HepG2 (cell line): ENCODE measurements at regions not wholly inside any gene's neighbourhood (a gene's known extent, or its start where the extent isn't known, plus 50 kb on each side); places are given as distances from the start of the nearest gene placed in this dataset.

Source experiments
- ATAC-seq: fragments of 200-7000 bp; cut with Tn5 transposase; 3 replicates; pipeline ENCODE4 v1.9.1; 2020; ENCODE audit warnings: mild to moderate bottlenecking, moderate library complexity
- BruUV-seq: library from RNA; stranded (reverse); fragments of 400-500 nt; replicated peaks from 2 replicates; lab custom pipeline; 2021; lab: Mats Ljungman, UMichigan
- CTCF ChIA-PET: fragments of 300-600 bp; formaldehyde crosslinking; extraction: SDS; loops from one replicate; lab custom pipeline; 2021; ENCODE audit warnings: low total read pairs, inconsistent platforms, low intra/inter-chr PET ratio; lab: Yijun Ruan, JAX
- POLR2A ChIA-PET: fragments of 350-600 bp; sonication (Branson Sonifier 250); formaldehyde crosslinking; loops from one replicate; lab custom pipeline; 2020; ENCODE audit warnings: antibody characterized with exemption, inconsistent platforms; lab: Yijun Ruan, JAX
- DNase-seq: peaks from one replicate; pipeline ENCODE4 v3.0.0-alpha.2; 2015; ENCODE audit warnings: low spot score
- FAIRE-seq: peaks from 3 replicates; lab custom pipeline; 2011; peaks lifted over from hg19 to GRCh38; lab: Jason Lieb, UNC
- H2AFZ ChIP-seq: one replicate; pipeline ENCODE4 v1.6.1; 2011; ENCODE audit warnings: low read length, inconsistent platforms
- H3K27ac ChIP-seq: fragments of 300-600 bp; 3 replicates; pipeline ENCODE4 v1.8.0; 2011; ENCODE audit warnings: mixed run types, mild to moderate bottlenecking, mixed read lengths, low read length, inconsistent platforms; ENCODE audit not compliant: insufficient read depth; ENCODE audit errors: extremely low read length
- H3K27me3 ChIP-seq, 2 experiments: fragments of 200-600 bp in 1 of 2; 2 replicates in 1 of 2; 3 replicates in 1 of 2; pipeline versions ENCODE4 v1.6.0 to v1.8.0; 2011; ENCODE audit warnings: low read length in 2 of 2, mild to moderate bottlenecking in 2 of 2, moderate library complexity in 2 of 2, inconsistent platforms in 1 of 2; ENCODE audit not compliant: insufficient read depth in 2 of 2, control insufficient read depth in 1 of 2
- H3K36me3 ChIP-seq, 2 experiments: fragments of 200-600 bp in 1 of 2; replicated peaks in 1 of 2; 2 replicates in 1 of 2; 3 replicates in 1 of 2; pipeline versions ENCODE4 v1.5.1 to v1.8.0; 2011; ENCODE audit warnings: low read length in 2 of 2, inconsistent platforms in 1 of 2; ENCODE audit not compliant: insufficient read depth in 2 of 2, control insufficient read depth in 1 of 2
- H3K4me1 ChIP-seq: 2 replicates; pipeline ENCODE4 v1.5.1; 2012; ENCODE audit warnings: low read length, inconsistent platforms; ENCODE audit not compliant: insufficient read depth
- H3K4me2 ChIP-seq: 2 replicates; pipeline ENCODE4 v1.6.0; 2011; ENCODE audit warnings: low read depth, low read length, inconsistent platforms
- H3K4me3 ChIP-seq, 3 experiments: fragments of 200-600 bp in 1 of 3; sonication (generic), shearing (Covaris generic) in 1 of 3; replicated peaks in 1 of 3; 2 replicates each; pipeline ENCODE4 v1.5.1; 2011 to 2016; ENCODE audit warnings: low read length in 3 of 3, inconsistent platforms in 2 of 3, low read depth in 2 of 3, mild to moderate bottlenecking in 2 of 3, control low read depth in 1 of 3, mixed read lengths in 1 of 3; ENCODE audit not compliant: insufficient read depth in 1 of 3
- H3K79me2 ChIP-seq: one replicate; pipeline ENCODE4 v1.6.1; 2011; ENCODE audit warnings: low read length, inconsistent platforms; ENCODE audit not compliant: insufficient read depth
- H3K9ac ChIP-seq: 2 replicates; pipeline ENCODE4 v1.6.0; 2011; ENCODE audit warnings: mild to moderate bottlenecking, low read depth, low read length, inconsistent platforms; ENCODE audit not compliant: insufficient read depth
- H3K9me3 ChIP-seq: 2 replicates; pipeline ENCODE4 v1.5.1; 2012; ENCODE audit warnings: mild to moderate bottlenecking, low read length
- H4K20me1 ChIP-seq: 2 replicates; pipeline ENCODE4 v1.6.0; 2011; ENCODE audit warnings: inconsistent platforms, mild to moderate bottlenecking, low read length, moderate library complexity; ENCODE audit not compliant: insufficient read depth
- CEBPG ChIP-seq: IDR thresholded peaks from 2 replicates; pipeline ENCODE4 v1.6.1; 2016
- ELF3 ChIP-seq: IDR thresholded peaks from 2 replicates; pipeline ENCODE4 v1.6.1; 2016; ENCODE audit warnings: missing genetic modification reagents, missing compliant biosample characterization
- KDM4B ChIP-seq: sonication (generic); formaldehyde crosslinking; IDR thresholded peaks from 2 replicates; pipeline ENCODE4 v1.4.0; 2020; ENCODE audit warnings: missing genetic modification reagents
- MYNN ChIP-seq: sonication (generic); formaldehyde crosslinking; IDR thresholded peaks from 2 replicates; pipeline ENCODE4 v1.4.0; 2020; ENCODE audit warnings: mild to moderate bottlenecking, low read depth, missing genetic modification reagents
- RNF2 ChIP-seq: fragments of 450-650 bp; conservative IDR thresholded peaks from 2 replicates; pipeline ENCODE4 v1.6.1; 2016; ENCODE audit warnings: low read depth
- SP5 ChIP-seq: IDR thresholded peaks from 2 replicates; pipeline ENCODE4 v1.6.1; 2016; ENCODE audit warnings: low read depth, borderline replicate concordance
- TRAFD1 ChIP-seq: sonication (generic); formaldehyde crosslinking; IDR thresholded peaks from 2 replicates; pipeline ENCODE4 v1.5.1; 2020; ENCODE audit warnings: missing genetic modification reagents, mild to moderate bottlenecking, borderline replicate concordance
- ZBTB33 ChIP-seq: sonication (generic); formaldehyde crosslinking; IDR thresholded peaks from 2 replicates; pipeline ENCODE4 v1.4.0; 2020; ENCODE audit warnings: missing genetic modification reagents
- ZFP82 ChIP-seq: sonication (generic); formaldehyde crosslinking; IDR thresholded peaks from 2 replicates; pipeline ENCODE4 v1.5.1; 2020; ENCODE audit warnings: mild to moderate bottlenecking, missing genetic modification reagents, borderline replicate concordance
- ZFP90 ChIP-seq: sonication (generic); formaldehyde crosslinking; IDR thresholded peaks from 2 replicates; pipeline ENCODE4 v1.8.0; 2022; ENCODE audit warnings: missing genetic modification reagents, mild to moderate bottlenecking, inconsistent platforms, borderline replicate concordance
- ZNF160 ChIP-seq: sonication (generic); formaldehyde crosslinking; IDR thresholded peaks from 2 replicates; pipeline ENCODE4 v1.8.0; 2022; ENCODE audit warnings: mild to moderate bottlenecking, inconsistent platforms, missing genetic modification reagents
- ZNF451 ChIP-seq: sonication (generic); formaldehyde crosslinking; IDR thresholded peaks from 2 replicates; pipeline ENCODE4 v1.5.0; 2020; ENCODE audit warnings: mild to moderate bottlenecking, missing genetic modification reagents
- ZNF614 ChIP-seq: IDR thresholded peaks from 2 replicates; pipeline ENCODE4 v1.6.1; 2018; ENCODE audit warnings: missing biosample characterization, missing genetic modification reagents, inconsistent platforms, borderline replicate concordance
- ZNF644 ChIP-seq: IDR thresholded peaks from 2 replicates; pipeline ENCODE4 v1.6.1; 2016; ENCODE audit warnings: low read depth
- ZNF737 ChIP-seq: sonication (generic); formaldehyde crosslinking; IDR thresholded peaks from 2 replicates; pipeline ENCODE4 v1.5.0; 2020; ENCODE audit warnings: missing genetic modification reagents, mild to moderate bottlenecking, borderline replicate concordance
- ZSCAN22 ChIP-seq: sonication (generic); formaldehyde crosslinking; IDR thresholded peaks from 2 replicates; pipeline ENCODE4 v1.4.0; 2020; ENCODE audit warnings: mild to moderate bottlenecking, missing genetic modification reagents
- ZSCAN9 ChIP-seq: IDR thresholded peaks from 2 replicates; pipeline ENCODE4 v1.6.1; 2016; ENCODE audit warnings: borderline replicate concordance
- WGBS: methylation state at CpG from one replicate; pipeline ENCODE4 v1.1.6; 2017; ENCODE audit warnings: low lambda C conversion rate; 5-methylcytosine and 5-hydroxymethylcytosine counted together
- in situ Hi-C: cut with HindIII; loops from 2 replicates; pipeline ENCODE4 v1.10.0; 2017; ENCODE audit warnings: low pct_unique_long_range_greater_than_20kb; ENCODE audit not compliant: extremely low pct_ligation_motif_present
- intact Hi-C: fragments of 100-400 bp; cut with micrococcal nuclease; formaldehyde crosslinking; loops from one replicate; pipeline ENCODE4 v1.10.0; 2022; ENCODE audit not compliant: unreplicated experiment
- TF ChIP-seq, protein P1 (sequence below): sonication (generic); formaldehyde crosslinking; IDR thresholded peaks from 2 replicates; pipeline ENCODE4 v1.8.1; 2023; ENCODE audit warnings: mild to moderate bottlenecking, missing genetic modification reagents
- TF ChIP-seq, protein P2 (sequence below): IDR thresholded peaks from 2 replicates; pipeline ENCODE4 v1.6.1; 2016; ENCODE audit warnings: missing biosample characterization, missing genetic modification reagents, low read depth
- TF ChIP-seq, protein P3 (sequence below): sonication (generic); formaldehyde crosslinking; IDR thresholded peaks from 2 replicates; pipeline ENCODE4 v1.4.0; 2020; ENCODE audit warnings: mild to moderate bottlenecking, missing genetic modification reagents

DNA sequence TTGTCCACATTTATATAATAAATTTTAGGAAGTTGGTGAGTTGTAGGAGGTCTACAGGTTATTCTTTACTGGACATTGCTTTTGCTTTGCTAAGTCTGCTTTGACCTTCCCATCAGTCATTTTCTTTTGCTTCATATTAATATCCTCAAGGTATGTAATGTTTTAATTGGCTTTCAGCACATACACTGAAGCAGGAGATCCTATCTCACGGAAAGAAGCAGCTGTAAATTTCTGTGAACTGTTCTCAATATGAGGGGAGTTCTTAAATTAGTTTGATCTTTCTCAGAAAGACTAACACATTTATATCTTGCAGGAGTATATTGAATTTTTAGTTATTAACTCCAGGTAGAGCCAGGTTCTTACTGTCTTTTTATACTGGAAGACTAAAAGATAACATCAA is 856.5 kb downstream of the GATA3 start:
- no peaks in the 10 kb centered on the region for H3K9me3 ChIP-seq
- no peak overlapping the region for H3K4me2 ChIP-seq
- H3K79me2 ChIP-seq = no peaks in the 10 kb centered on the region
- no peak overlapping the region for H3K27ac ChIP-seq
- H3K4me3 ChIP-seq = no peak overlapping the region
- intact Hi-C loops (no loop called here), in situ Hi-C loops (no loop called here)
- WGBS = 0% methylated on average over 1 of the region's 1 CpG
- TF ChIP-seq ZFP90 (no peak), ZNF160 (no peak), ZFP82 (no peak), ZBTB33 (CRISPR knock-in tag) (no peak), ZNF614 (CRISPR knock-in tag) (no peak), ZSCAN9 (no peak), ZNF737 (CRISPR knock-in tag) (no peak), RNF2 (no peak), MYNN (CRISPR knock-in tag) (no peak), ZNF451 (no peak), ELF3 (CRISPR knock-in tag) (no peak), ZNF644 (CRISPR knock-in tag) (no peak), CEBPG (no peak), TRAFD1 (CRISPR knock-in tag) (no peak), KDM4B (CRISPR knock-in tag) (no peak), SP5 (no peak), ZSCAN22 (CRISPR knock-in tag) (no peak)
- TF ChIP-seq, protein P1, sequence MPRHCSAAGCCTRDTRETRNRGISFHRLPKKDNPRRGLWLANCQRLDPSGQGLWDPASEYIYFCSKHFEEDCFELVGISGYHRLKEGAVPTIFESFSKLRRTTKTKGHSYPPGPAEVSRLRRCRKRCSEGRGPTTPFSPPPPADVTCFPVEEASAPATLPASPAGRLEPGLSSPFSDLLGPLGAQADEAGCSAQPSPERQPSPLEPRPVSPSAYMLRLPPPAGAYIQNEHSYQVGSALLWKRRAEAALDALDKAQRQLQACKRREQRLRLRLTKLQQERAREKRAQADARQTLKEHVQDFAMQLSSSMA (CRISPR knock-in tag) = no peak
- TF ChIP-seq, protein P2, sequence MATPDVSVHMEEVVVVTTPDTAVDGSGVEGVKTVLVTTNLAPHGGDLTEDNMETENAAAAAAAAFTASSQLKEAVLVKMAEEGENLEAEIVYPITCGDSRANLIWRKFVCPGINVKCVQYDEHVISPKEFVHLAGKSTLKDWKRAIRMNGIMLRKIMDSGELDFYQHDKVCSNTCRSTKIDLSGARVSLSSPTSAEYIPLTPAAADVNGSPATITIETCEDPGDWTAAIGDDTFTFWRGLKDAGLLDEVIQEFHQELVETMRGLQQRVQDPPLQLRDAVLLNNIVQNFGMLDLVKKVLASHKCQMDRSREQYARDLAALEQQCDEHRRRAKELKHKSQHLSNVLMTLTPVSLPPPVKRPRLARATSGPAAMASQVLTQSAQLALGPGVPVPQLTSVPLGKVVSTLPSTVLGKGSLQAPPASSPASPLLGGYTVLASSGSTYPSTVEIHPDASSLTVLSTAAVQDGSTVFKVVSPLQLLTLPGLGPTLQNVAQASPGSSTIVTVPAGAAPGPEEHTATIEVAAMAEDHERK = no peak
- TF ChIP-seq, protein P3, sequence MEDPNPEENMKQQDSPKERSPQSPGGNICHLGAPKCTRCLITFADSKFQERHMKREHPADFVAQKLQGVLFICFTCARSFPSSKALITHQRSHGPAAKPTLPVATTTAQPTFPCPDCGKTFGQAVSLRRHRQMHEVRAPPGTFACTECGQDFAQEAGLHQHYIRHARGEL (CRISPR knock-in tag) = no peak
- H2AFZ ChIP-seq = no peak overlapping the region
- no peak for ATAC-seq
- no peaks in the 10 kb centered on the region for H4K20me1 ChIP-seq
- ChIA-PET POLR2A (no interaction called here), CTCF (no interaction called here)
- H3K27me3 ChIP-seq = no peaks in the 10 kb centered on the region
- peaks cover 12% of the 10 kb centered on the region for H3K4me1 ChIP-seq
- no peak overlapping the region for H3K9ac ChIP-seq
- no peak for FAIRE-seq
- H3K36me3 ChIP-seq = no peaks in the 10 kb centered on the region
- no TSS peak for BruUV-seq
- DNase-seq = no peak
